Neural progenitor cell (in vitro differentiated cells): ENCODE measurements at regions not wholly inside any gene's neighbourhood (a gene's known extent, or its start where the extent isn't known, plus 50 kb on each side); places are given as distances from the start of the nearest gene placed in this dataset.

ENCODE experiments used
- DNase-seq: peaks from one replicate; pipeline ENCODE4 v3.0.0-alpha.2; 2016; ENCODE audit warnings: low spot score
- H2AFZ ChIP-seq: fragments of 200-600 bp; sonication (generic); replicated peaks from 2 replicates; pipeline ENCODE4 v1.6.1; 2016; ENCODE audit warnings: antibody characterized with exemption
- H3F3A ChIP-seq: fragments of 200-600 bp; sonication (generic); 2 replicates; pipeline ENCODE4 v1.6.1; 2016; ENCODE audit warnings: antibody characterized with exemption, low read depth
- H3K27ac ChIP-seq: fragments of 200-600 bp; sonication (generic); 2 replicates; pipeline ENCODE4 v1.5.1; 2016; ENCODE audit warnings: mild to moderate bottlenecking
- H3K27me3 ChIP-seq: fragments of 200-600 bp; sonication (generic); 2 replicates; pipeline ENCODE4 v1.6.1; 2016; ENCODE audit warnings: mild to moderate bottlenecking, moderate library complexity
- H3K36me3 ChIP-seq: fragments of 200-600 bp; sonication (generic); 2 replicates; pipeline ENCODE4 v1.5.1; 2016
- H3K4me1 ChIP-seq: fragments of 200-600 bp; sonication (generic); 2 replicates; pipeline ENCODE4 v1.6.1; 2016; ENCODE audit warnings: mixed run types
- H3K4me2 ChIP-seq: fragments of 200-600 bp; sonication (generic); 2 replicates; pipeline ENCODE4 v1.6.1; 2016
- H3K4me3 ChIP-seq: fragments of 200-600 bp; sonication (generic); 2 replicates; pipeline ENCODE4 v1.5.1; 2016
- H3K79me2 ChIP-seq: fragments of 200-600 bp; sonication (generic); 2 replicates; pipeline ENCODE4 v1.6.1; 2016; ENCODE audit warnings: low read depth
- H3K9ac ChIP-seq: fragments of 200-600 bp; sonication (generic); 2 replicates; pipeline ENCODE4 v1.6.1; 2016
- H3K9me3 ChIP-seq: fragments of 200-600 bp; sonication (generic); 2 replicates; pipeline ENCODE4 v1.5.1; 2016; ENCODE audit warnings: low read depth
- H4K20me1 ChIP-seq: fragments of 200-600 bp; sonication (generic); 2 replicates; pipeline ENCODE4 v1.6.1; 2016; ENCODE audit warnings: low read depth
- H3K27ac Mint-ChIP-seq: 3 replicates; pipeline ENCODE4 v1.8.0; 2021; ENCODE audit warnings: mixed read lengths
- H3K27me3 Mint-ChIP-seq: 2 replicates; pipeline ENCODE4 v1.8.0; 2022; ENCODE audit warnings: low read depth, mild to moderate bottlenecking, inconsistent platforms, moderate library complexity, mixed read lengths; ENCODE audit not compliant: insufficient read depth
- H3K36me3 Mint-ChIP-seq: 3 replicates; pipeline ENCODE4 v1.8.0; 2021; ENCODE audit warnings: mixed read lengths
- H3K4me1 Mint-ChIP-seq: 3 replicates; pipeline ENCODE4 v1.8.0; 2021; ENCODE audit warnings: mixed read lengths
- H3K4me3 Mint-ChIP-seq: 3 replicates; pipeline ENCODE4 v1.8.0; 2021; ENCODE audit warnings: mild to moderate bottlenecking, moderate library complexity, mixed read lengths
- H3K9me3 Mint-ChIP-seq: 3 replicates; pipeline ENCODE4 v1.8.0; 2020; ENCODE audit warnings: mixed read lengths
- CTCF ChIP-seq: fragments of 200-600 bp; sonication (generic); IDR thresholded peaks from 2 replicates; pipeline ENCODE4 v1.5.1; 2017; ENCODE audit warnings: antibody characterized with exemption, mild to moderate bottlenecking
- EZH2 ChIP-seq: fragments of 200-600 bp; sonication (generic); IDR thresholded peaks from 2 replicates; pipeline ENCODE4 v1.6.1; 2017; ENCODE audit warnings: antibody characterized with exemption, mild to moderate bottlenecking, moderate library complexity
- EZH2phosphoT487 ChIP-seq: fragments of 200-600 bp; sonication (generic); IDR thresholded peaks from 2 replicates; pipeline ENCODE4 v1.6.1; 2017; ENCODE audit warnings: antibody characterized with exemption

- Histone ChIP-seq H3K4me2 (no peak overlapping the region), H3K27ac (no peak overlapping the region), H3K27me3 (no peaks in the 10 kb centered on the region), H3F3A (peaks cover 26% of the 10 kb centered on the region), H3K4me3 (no peak overlapping the region), H3K4me1 (peaks cover 33% of the 10 kb centered on the region), H3K9me3 (no peaks in the 10 kb centered on the region), H2AFZ (peak overlapping the region; percentile 11), H3K36me3 (no peaks in the 10 kb centered on the region), H4K20me1 (no peaks in the 10 kb centered on the region), H3K9ac (no peak overlapping the region), H3K79me2 (no peaks in the 10 kb centered on the region)
- Mint-ChIP-seq H3K27me3 (peaks cover 4% of the 10 kb centered on the region), H3K4me3 (no peak overlapping the region), H3K36me3 (no peaks in the 10 kb centered on the region), H3K4me1 (peaks cover 36% of the 10 kb centered on the region), H3K9me3 (peaks cover 7% of the 10 kb centered on the region), H3K27ac (no peak overlapping the region)
- TF ChIP-seq EZH2 (no peak), EZH2phosphoT487 (no peak), CTCF (no peak)
- DNase-seq: no peak
These were observed 129.9 kb upstream of the RGMB start for GRCh38 chr5:98643569-98643968.

- Mint-ChIP-seq H3K9me3 (peaks cover 22% of the 10 kb centered on the region), H3K27ac (no peak overlapping the region), H3K4me3 (no peak overlapping the region), H3K36me3 (peaks cover 7% of the 10 kb centered on the region), H3K27me3 (peaks cover 27% of the 10 kb centered on the region), H3K4me1 (peaks cover 19% of the 10 kb centered on the region)
- TF ChIP-seq EZH2: no peak
- no peak for TF ChIP-seq CTCF
- no peak for TF ChIP-seq EZH2phosphoT487
- no peak for DNase-seq
- Histone ChIP-seq H3K27me3 (no peaks in the 10 kb centered on the region), H3K36me3 (peaks cover 5% of the 10 kb centered on the region), H3K4me1 (peaks cover 17% of the 10 kb centered on the region), H3K4me3 (no peak overlapping the region), H3F3A (peaks cover 18% of the 10 kb centered on the region), H3K79me2 (no peaks in the 10 kb centered on the region), H2AFZ (no peak overlapping the region), H3K9ac (no peak overlapping the region), H3K9me3 (no peaks in the 10 kb centered on the region), H3K27ac (no peak overlapping the region), H3K4me2 (no peak overlapping the region), H4K20me1 (no peaks in the 10 kb centered on the region)
These were observed 121.7 kb upstream of the RGMB start for GRCh38 chr5:98651715-98652114.

GRCh38 chr5:98656125-98656795 is 117.2 kb upstream of the RGMB start:
- H2AFZ ChIP-seq: no peak overlapping the region

GRCh38 chr5:98656796-98657195 is 116.7 kb upstream of the RGMB start:
- H3K27ac ChIP-seq: peak overlapping the region; percentile 96
- no peaks in the 10 kb centered on the region for H3K79me2 ChIP-seq
- Mint-ChIP-seq H3K36me3 (peaks cover 9% of the 10 kb centered on the region), H3K27ac (no peak overlapping the region), H3K9me3 (peaks cover 27% of the 10 kb centered on the region), H3K27me3 (peaks cover 39% of the 10 kb centered on the region), H3K4me1 (peaks cover 39% of the 10 kb centered on the region), H3K4me3 (no peak overlapping the region)
- H3K4me2 ChIP-seq: peak overlapping the region; percentile 70
- H3K36me3 ChIP-seq: peaks cover 5% of the 10 kb centered on the region
- DNase-seq: peak; percentile 51
- no peak overlapping the region for H3K9ac ChIP-seq
- H3K4me3 ChIP-seq: peak overlapping the region; percentile 25
- no peak overlapping the region for H2AFZ ChIP-seq
- no peaks in the 10 kb centered on the region for H4K20me1 ChIP-seq
- TF ChIP-seq CTCF (no peak), EZH2phosphoT487 (no peak), EZH2 (no peak)
- H3K4me1 ChIP-seq: peaks cover 48% of the 10 kb centered on the region
- H3F3A ChIP-seq: peaks cover 39% of the 10 kb centered on the region
- H3K27me3 ChIP-seq: no peaks in the 10 kb centered on the region
- H3K9me3 ChIP-seq: no peaks in the 10 kb centered on the region

More at GRCh38 chr5:98656125-98656795, 117.2 kb upstream of the RGMB start:
- peaks cover 5% of the 10 kb centered on the region for H3K36me3 ChIP-seq
- TF ChIP-seq EZH2phosphoT487 (peak; percentile 69), EZH2 (no peak)
- peak overlapping the region; percentile 17 for H3K27ac Mint-ChIP-seq
- H3K4me2 ChIP-seq: peak overlapping the region; percentile 70
- H3K9ac ChIP-seq: no peak overlapping the region
- no peaks in the 10 kb centered on the region for H3K27me3 ChIP-seq
- peaks cover 39% of the 10 kb centered on the region for H3K4me1 Mint-ChIP-seq
- H3K27ac ChIP-seq: peak overlapping the region; percentile 96
- no peak overlapping the region for H3K4me3 Mint-ChIP-seq
- DNase-seq: peak; percentile 83
- peak overlapping the region; percentile 25 for H3K4me3 ChIP-seq
- no peaks in the 10 kb centered on the region for H3K9me3 ChIP-seq
- peaks cover 9% of the 10 kb centered on the region for H3K36me3 Mint-ChIP-seq
- peaks cover 48% of the 10 kb centered on the region for H3K4me1 ChIP-seq
- peaks cover 39% of the 10 kb centered on the region for H3F3A ChIP-seq
- no peaks in the 10 kb centered on the region for H3K79me2 ChIP-seq
- peaks cover 36% of the 10 kb centered on the region for H3K27me3 Mint-ChIP-seq
- H4K20me1 ChIP-seq: no peaks in the 10 kb centered on the region
- peaks cover 25% of the 10 kb centered on the region for H3K9me3 Mint-ChIP-seq
